ENCODE measurements at regions not wholly inside any gene's neighbourhood (a gene's known extent, or its start where the extent isn't known, plus 50 kb on each side); places are given as distances from the start of the nearest gene placed in this dataset.

DNA sequence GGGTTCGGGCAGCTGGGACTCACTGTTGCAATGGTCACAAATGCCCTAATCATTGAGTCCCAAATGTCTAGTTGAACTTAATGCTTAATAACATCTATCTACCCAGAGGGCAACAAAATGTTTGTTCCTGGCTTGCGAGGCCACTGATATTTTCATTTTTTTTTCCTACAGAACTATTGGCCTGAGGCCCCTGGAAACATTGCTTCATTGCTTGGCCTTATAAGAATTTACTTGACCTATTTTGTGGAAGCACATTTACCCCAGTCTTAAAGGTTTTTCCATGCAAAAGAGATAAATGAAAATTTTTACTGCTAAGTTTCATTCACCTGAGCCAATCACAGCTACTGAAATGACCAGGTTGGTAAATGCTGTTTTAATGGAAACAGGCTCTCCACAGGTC is 133.1 kb upstream of the RIPOR2 start:
- TF ChIP-seq, protein P1, sequence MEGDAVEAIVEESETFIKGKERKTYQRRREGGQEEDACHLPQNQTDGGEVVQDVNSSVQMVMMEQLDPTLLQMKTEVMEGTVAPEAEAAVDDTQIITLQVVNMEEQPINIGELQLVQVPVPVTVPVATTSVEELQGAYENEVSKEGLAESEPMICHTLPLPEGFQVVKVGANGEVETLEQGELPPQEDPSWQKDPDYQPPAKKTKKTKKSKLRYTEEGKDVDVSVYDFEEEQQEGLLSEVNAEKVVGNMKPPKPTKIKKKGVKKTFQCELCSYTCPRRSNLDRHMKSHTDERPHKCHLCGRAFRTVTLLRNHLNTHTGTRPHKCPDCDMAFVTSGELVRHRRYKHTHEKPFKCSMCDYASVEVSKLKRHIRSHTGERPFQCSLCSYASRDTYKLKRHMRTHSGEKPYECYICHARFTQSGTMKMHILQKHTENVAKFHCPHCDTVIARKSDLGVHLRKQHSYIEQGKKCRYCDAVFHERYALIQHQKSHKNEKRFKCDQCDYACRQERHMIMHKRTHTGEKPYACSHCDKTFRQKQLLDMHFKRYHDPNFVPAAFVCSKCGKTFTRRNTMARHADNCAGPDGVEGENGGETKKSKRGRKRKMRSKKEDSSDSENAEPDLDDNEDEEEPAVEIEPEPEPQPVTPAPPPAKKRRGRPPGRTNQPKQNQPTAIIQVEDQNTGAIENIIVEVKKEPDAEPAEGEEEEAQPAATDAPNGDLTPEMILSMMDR (IDR thresholded peaks at IDR 0.05): no peak
- no peak for TF ChIP-seq EZH2 (IDR thresholded peaks at IDR 0.05; ENCODE audit: borderline replicate concordance, insufficient read depth, low read depth, low read length, poor library complexity, severe bottlenecking)
